GM12874 (cell line): ENCODE measurements at regions not wholly inside any gene's neighbourhood (a gene's known extent, or its start where the extent isn't known, plus 50 kb on each side); places are given as distances from the start of the nearest gene placed in this dataset.

Source experiments
- TF ChIP-seq, protein P1 (sequence below): IDR thresholded peaks from 2 replicates; pipeline ENCODE4 v1.5.1; 2011; ENCODE audit warnings: low read depth, mild to moderate bottlenecking, control low read depth, low read length, moderate library complexity; ENCODE audit not compliant: insufficient read depth

DNA sequence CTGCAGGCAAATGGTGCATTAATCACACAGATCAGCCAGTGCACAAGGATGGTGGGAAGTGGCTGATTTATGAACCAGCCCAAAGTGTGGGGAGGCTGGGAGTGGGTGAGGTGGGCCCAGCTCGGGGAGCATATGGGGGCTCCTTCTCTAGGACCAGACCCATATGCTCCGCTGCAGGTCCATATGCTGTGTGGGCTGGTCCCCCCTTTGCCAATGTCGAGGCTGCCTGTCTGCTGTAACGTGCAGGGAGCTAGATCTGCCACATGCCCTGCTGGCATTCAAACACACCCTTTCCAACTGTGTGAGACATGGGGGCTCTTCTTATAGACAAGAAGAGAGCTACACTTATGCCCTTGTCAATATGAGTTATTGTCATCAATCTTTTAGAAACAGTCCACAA lies 566.3 kb downstream of the DHX35 start:
- TF ChIP-seq, protein P1, sequence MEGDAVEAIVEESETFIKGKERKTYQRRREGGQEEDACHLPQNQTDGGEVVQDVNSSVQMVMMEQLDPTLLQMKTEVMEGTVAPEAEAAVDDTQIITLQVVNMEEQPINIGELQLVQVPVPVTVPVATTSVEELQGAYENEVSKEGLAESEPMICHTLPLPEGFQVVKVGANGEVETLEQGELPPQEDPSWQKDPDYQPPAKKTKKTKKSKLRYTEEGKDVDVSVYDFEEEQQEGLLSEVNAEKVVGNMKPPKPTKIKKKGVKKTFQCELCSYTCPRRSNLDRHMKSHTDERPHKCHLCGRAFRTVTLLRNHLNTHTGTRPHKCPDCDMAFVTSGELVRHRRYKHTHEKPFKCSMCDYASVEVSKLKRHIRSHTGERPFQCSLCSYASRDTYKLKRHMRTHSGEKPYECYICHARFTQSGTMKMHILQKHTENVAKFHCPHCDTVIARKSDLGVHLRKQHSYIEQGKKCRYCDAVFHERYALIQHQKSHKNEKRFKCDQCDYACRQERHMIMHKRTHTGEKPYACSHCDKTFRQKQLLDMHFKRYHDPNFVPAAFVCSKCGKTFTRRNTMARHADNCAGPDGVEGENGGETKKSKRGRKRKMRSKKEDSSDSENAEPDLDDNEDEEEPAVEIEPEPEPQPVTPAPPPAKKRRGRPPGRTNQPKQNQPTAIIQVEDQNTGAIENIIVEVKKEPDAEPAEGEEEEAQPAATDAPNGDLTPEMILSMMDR, result no peak

GRCh38 chr20:39524371-39524911 lies 562.3 kb downstream of the DHX35 start:
- TF ChIP-seq, protein P1, result no peak

DNA sequence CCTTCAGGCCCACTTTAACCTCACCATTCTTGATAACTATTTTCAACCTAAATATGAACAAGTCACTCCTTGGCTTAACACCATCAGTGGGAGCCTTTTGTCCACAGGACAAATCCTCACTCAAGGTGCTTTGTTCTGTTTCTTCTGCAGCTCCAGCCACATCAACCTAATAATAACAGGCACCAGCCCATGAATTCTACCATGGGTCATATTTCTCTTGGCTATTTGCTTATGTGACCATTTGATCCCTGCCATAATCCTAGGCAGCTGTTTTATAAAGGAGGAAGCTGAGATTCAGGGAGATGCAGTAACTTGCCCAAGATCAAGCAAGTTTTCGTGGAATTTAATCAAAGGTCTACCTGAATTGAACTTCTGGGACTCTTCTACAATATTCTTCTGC lies 561.3 kb downstream of the DHX35 start:
- TF ChIP-seq, protein P1, result no peak

DNA sequence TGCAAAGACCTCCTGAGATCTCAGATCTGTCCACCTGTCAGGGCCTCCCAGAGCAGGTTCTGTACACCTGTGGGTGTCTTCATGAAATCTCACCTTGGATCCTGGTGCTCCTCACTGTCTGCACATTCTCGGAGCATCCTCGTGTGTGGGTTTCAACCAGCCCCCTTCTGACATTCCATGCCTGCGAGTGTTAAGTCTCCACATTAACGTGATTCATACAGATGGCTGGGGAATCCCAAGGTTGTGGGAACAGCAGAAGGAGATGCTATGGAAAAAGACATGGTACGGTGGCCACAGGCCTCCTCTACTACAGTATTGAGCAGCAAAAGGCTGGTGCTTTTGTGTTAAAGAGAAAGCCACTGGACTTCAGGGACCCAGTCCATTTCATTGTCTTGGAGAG lies 556.5 kb downstream of the DHX35 start:
- TF ChIP-seq, protein P1, result no peak

- TF ChIP-seq, protein P1, result no peak
Measured at GRCh38 chr20:39516964-39517363, 554.8 kb downstream of the DHX35 start.

DNA sequence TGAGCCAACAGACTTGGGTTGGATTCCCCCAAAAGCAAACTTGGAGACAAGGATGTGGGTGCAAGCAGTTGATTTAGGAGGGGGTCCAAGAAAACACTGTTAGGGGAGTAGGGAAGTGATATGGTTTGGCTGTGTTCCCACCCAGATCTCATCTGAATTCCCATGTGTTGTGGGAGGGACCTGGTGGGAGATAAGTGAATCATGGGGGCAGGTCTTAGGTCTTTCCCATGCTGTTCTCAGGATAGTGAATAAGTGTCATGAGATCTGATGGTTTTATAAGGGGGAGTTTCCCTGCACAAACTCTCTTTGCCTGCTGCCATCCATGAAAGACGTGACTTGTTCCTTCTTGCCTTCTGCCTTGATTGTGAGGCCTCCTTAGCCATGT lies 542.6 kb downstream of the DHX35 start:
- TF ChIP-seq, protein P1, result no peak

GRCh38 chr20:39503902-39504709 lies 542.0 kb downstream of the DHX35 start:
- TF ChIP-seq, protein P1, result no peak
